ENCODE measurements at regions not wholly inside any gene's neighbourhood (a gene's known extent, or its start where the extent isn't known, plus 50 kb on each side); places are given as distances from the start of the nearest gene placed in this dataset.

- TF ChIP-seq RARB (CRISPR knock-in tag; IDR thresholded peaks at IDR 0.05) (no peak), CREB5 (CRISPR knock-in tag; IDR thresholded peaks at IDR 0.05; ENCODE audit: low read depth) (no peak), GLIS3 (CRISPR knock-in tag; IDR thresholded peaks at IDR 0.05) (no peak), ZFP30 (CRISPR knock-in tag; IDR thresholded peaks at IDR 0.05) (no peak), POU6F1 (CRISPR knock-in tag; IDR thresholded peaks at IDR 0.05; ENCODE audit: borderline replicate concordance, low read depth) (no peak), ZFP3 (CRISPR knock-in tag; IDR thresholded peaks at IDR 0.05) (no peak), CSDC2 (CRISPR knock-in tag; IDR thresholded peaks at IDR 0.05) (no peak), ZNF565 (CRISPR knock-in tag; conservative IDR thresholded peaks at IDR 0.05; ENCODE audit: low read depth) (no peak), PATZ1 (CRISPR knock-in tag; IDR thresholded peaks at IDR 0.05; ENCODE audit: borderline replicate concordance) (no peak), ZNF8 (CRISPR knock-in tag; IDR thresholded peaks at IDR 0.05) (no peak), ZC3H10 (CRISPR knock-in tag; IDR thresholded peaks at IDR 0.05) (no peak), TCF4 (CRISPR knock-in tag; IDR thresholded peaks at IDR 0.05; ENCODE audit: borderline replicate concordance) (no peak)
Measured at GRCh38 chr13:67440236-67440975, 210.3 kb upstream of the PCDH9 start.
